ENCODE measurements at regions not wholly inside any gene's neighbourhood (a gene's known extent, or its start where the extent isn't known, plus 50 kb on each side); places are given as distances from the start of the nearest gene placed in this dataset.

DNA sequence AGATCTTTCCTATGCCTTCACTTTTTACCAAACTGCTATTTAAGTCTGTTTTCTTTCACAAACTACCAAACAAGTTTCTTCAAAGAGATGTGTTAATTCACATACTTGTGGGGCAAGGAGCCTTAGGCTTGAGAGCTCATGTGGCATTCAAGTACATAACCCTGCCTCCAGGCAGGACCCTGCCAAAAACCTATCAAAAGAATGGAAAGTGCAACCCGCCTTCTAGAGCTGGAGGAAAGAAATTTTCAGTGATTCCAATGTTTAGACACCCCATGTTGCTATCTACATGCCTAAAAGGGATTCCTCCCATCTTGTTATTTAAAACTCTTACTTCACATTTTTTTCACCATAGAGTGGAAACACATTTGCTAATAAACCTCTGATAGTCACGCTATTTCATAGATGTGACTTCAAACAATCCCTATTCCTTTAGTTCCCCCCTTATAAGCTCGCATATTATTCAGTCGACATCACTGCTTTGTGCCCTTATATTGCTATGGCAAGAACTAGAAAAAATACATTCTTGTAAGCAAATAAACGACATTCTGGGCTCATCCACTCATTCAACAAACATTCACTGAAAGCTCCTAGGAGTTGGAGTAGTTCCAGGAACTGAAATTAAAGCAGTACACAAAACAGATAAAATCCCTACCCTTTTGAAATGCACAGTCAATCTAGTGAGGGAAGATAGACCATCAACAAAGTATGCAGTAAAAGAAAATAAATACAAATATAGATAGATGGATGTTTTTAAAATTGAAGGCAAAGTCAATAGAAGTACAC lies 518.1 kb downstream of the ELAVL2 start:
- POLR2A ChIA-PET, result no interaction called here
- no peak overlapping the region for H3K27ac Mint-ChIP-seq (ENCODE audit: low read depth, unreplicated experiment)
- TF ChIP-seq, protein P1, sequence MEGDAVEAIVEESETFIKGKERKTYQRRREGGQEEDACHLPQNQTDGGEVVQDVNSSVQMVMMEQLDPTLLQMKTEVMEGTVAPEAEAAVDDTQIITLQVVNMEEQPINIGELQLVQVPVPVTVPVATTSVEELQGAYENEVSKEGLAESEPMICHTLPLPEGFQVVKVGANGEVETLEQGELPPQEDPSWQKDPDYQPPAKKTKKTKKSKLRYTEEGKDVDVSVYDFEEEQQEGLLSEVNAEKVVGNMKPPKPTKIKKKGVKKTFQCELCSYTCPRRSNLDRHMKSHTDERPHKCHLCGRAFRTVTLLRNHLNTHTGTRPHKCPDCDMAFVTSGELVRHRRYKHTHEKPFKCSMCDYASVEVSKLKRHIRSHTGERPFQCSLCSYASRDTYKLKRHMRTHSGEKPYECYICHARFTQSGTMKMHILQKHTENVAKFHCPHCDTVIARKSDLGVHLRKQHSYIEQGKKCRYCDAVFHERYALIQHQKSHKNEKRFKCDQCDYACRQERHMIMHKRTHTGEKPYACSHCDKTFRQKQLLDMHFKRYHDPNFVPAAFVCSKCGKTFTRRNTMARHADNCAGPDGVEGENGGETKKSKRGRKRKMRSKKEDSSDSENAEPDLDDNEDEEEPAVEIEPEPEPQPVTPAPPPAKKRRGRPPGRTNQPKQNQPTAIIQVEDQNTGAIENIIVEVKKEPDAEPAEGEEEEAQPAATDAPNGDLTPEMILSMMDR (IDR thresholded peaks at IDR 0.05; ENCODE audit: unreplicated experiment), result no peak

DNA sequence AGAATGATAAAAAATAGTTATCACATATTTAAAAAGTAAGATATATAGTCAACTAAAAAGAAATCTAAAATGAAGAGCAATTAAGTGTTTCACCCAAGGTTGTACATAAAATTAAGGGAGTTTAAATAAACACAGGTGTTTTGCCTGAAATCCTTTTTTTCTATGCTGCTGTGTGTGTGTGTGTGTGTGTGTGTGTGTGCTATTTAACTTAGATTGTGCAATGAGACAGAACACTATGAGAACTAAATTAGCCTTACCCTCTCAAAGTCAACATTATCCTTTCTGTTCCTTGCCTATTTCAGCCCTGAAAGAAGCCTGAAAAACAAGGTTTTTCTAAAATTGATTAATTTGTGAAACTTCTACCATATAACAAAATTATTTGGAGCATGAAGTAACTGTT lies 516.2 kb downstream of the ELAVL2 start:
- peaks cover 11% of the 10 kb centered on the region for H3K27me3 Mint-ChIP-seq (ENCODE audit: insufficient read depth, unreplicated experiment)
- POLR2A ChIA-PET, result no interaction called here
- CTCF ChIA-PET, result no interaction called here

More for the DNA sequence above, 518.1 kb downstream of the ELAVL2 start:
- no TSS peak for BruUV-seq (replicated peaks)
- Mint-ChIP-seq H3K4me3 (ENCODE audit: unreplicated experiment) (no peak overlapping the region), H3K27me3 (ENCODE audit: insufficient read depth, unreplicated experiment) (peaks cover 11% of the 10 kb centered on the region), H3K36me3 (ENCODE audit: insufficient read depth, unreplicated experiment) (peaks cover 5% of the 10 kb centered on the region), H3K9me3 (ENCODE audit: unreplicated experiment) (no peaks in the 10 kb centered on the region), H3K4me1 (ENCODE audit: insufficient read depth, unreplicated experiment) (no peaks in the 10 kb centered on the region)
- CTCF ChIA-PET, result no interaction called here
- no peak for DNase-seq (ENCODE audit: unreplicated experiment)
- intact Hi-C loops (cut with micrococcal nuclease), result no loop called here

DNA sequence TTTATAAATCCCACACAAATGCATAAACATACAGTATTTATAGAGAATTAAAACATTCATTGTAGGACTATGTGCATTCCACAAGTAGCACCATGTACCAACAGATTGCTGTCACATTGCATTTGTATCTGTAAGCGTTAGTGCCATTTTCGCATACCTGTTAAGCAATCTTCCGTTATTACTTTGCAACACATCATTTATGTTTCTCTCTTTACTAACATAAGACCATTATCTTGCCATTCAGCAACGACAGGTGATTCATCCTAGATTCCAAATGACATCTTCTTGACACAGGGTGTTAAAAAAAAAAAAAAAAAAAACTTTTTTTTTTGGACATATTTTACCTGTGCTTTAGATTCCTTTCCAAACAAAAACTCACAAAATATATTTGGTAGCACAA lies 511.8 kb downstream of the ELAVL2 start:
- no peaks in the 10 kb centered on the region for H3K9me3 Mint-ChIP-seq (ENCODE audit: unreplicated experiment)
- peaks cover 21% of the 10 kb centered on the region for H3K27me3 Mint-ChIP-seq (ENCODE audit: insufficient read depth, unreplicated experiment)
- TF ChIP-seq, protein P1 (IDR thresholded peaks at IDR 0.05; ENCODE audit: unreplicated experiment), result no peak
- no TSS peak for BruUV-seq (replicated peaks)
- ChIA-PET POLR2A (no interaction called here), CTCF (no interaction called here)
- no peak overlapping the region for H3K27ac Mint-ChIP-seq (ENCODE audit: low read depth, unreplicated experiment)
- intact Hi-C loops (cut with micrococcal nuclease), result no loop called here
- no peaks in the 10 kb centered on the region for H3K36me3 Mint-ChIP-seq (ENCODE audit: insufficient read depth, unreplicated experiment)
- no peak overlapping the region for H3K4me3 Mint-ChIP-seq (ENCODE audit: unreplicated experiment)
- no peak for DNase-seq (ENCODE audit: unreplicated experiment)
- no peaks in the 10 kb centered on the region for H3K4me1 Mint-ChIP-seq (ENCODE audit: insufficient read depth, unreplicated experiment)

More for the DNA sequence above, 516.2 kb downstream of the ELAVL2 start:
- TF ChIP-seq, protein P1 (IDR thresholded peaks at IDR 0.05; ENCODE audit: unreplicated experiment), result no peak
- DNase-seq (ENCODE audit: unreplicated experiment), result no peak
- intact Hi-C loops (cut with micrococcal nuclease), result no loop called here
- Mint-ChIP-seq H3K4me1 (ENCODE audit: insufficient read depth, unreplicated experiment) (no peaks in the 10 kb centered on the region), H3K36me3 (ENCODE audit: insufficient read depth, unreplicated experiment) (peaks cover 5% of the 10 kb centered on the region), H3K9me3 (ENCODE audit: unreplicated experiment) (no peaks in the 10 kb centered on the region), H3K4me3 (ENCODE audit: unreplicated experiment) (no peak overlapping the region), H3K27ac (ENCODE audit: low read depth, unreplicated experiment) (no peak overlapping the region)
- no TSS peak for BruUV-seq (replicated peaks)

DNA sequence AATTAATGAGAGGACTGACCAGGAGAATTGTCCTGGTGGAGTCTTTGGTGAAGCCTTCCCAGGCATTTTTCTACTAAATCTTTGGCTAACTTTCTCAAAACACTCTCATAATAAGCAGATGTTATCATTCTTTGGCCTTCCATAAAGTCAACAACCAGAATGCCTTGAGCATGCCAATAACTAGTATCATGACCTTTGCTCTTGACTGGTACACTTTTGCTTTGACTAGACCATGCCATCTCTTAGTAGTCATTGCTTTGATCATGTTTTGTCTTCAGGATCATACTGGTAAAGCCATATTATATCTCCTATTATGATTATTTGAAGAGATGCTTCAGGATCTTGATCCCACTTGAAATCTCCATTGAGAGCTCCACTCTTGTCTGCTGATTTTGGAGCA lies 506.9 kb downstream of the ELAVL2 start:
- Mint-ChIP-seq H3K4me1 (ENCODE audit: insufficient read depth, unreplicated experiment) (no peaks in the 10 kb centered on the region), H3K27me3 (ENCODE audit: insufficient read depth, unreplicated experiment) (peaks cover 10% of the 10 kb centered on the region), H3K27ac (ENCODE audit: low read depth, unreplicated experiment) (no peak overlapping the region), H3K4me3 (ENCODE audit: unreplicated experiment) (no peak overlapping the region), H3K9me3 (ENCODE audit: unreplicated experiment) (no peaks in the 10 kb centered on the region), H3K36me3 (ENCODE audit: insufficient read depth, unreplicated experiment) (no peaks in the 10 kb centered on the region)
- intact Hi-C loops (cut with micrococcal nuclease), result no loop called here
- DNase-seq (ENCODE audit: unreplicated experiment), result no peak
- POLR2A ChIA-PET, result no interaction called here
- CTCF ChIA-PET, result no interaction called here
- TF ChIP-seq, protein P1 (IDR thresholded peaks at IDR 0.05; ENCODE audit: unreplicated experiment), result no peak
- no TSS peak for BruUV-seq (replicated peaks)
